Kidney epithelial cell (primary cell): ENCODE measurements at regions not wholly inside any gene's neighbourhood (a gene's known extent, or its start where the extent isn't known, plus 50 kb on each side); places are given as distances from the start of the nearest gene placed in this dataset.

ENCODE experiments used
- DNase-seq: peaks from one replicate; pipeline ENCODE4 v3.0.0-alpha.2; 2010; ENCODE audit warnings: low read depth
- H3K27me3 ChIP-seq: 2 replicates; pipeline ENCODE4 v1.6.0; 2011; ENCODE audit warnings: low read length; ENCODE audit not compliant: control insufficient read depth, insufficient read depth
- H3K36me3 ChIP-seq: 2 replicates; pipeline ENCODE4 v1.5.1; 2011; ENCODE audit warnings: low read length; ENCODE audit not compliant: control insufficient read depth, insufficient read depth
- H3K4me3 ChIP-seq: 2 replicates; pipeline ENCODE4 v1.5.1; 2011; ENCODE audit warnings: low read depth, mild to moderate bottlenecking, control low read depth, low read length
- CTCF ChIP-seq: IDR thresholded peaks from 2 replicates; pipeline ENCODE4 v1.5.1; 2011; ENCODE audit warnings: mild to moderate bottlenecking, moderate library complexity, low read length, control low read depth, inconsistent platforms; ENCODE audit not compliant: insufficient read depth, poor library complexity, severe bottlenecking

- no peak for TF ChIP-seq CTCF
- DNase-seq, result peak; percentile 18
- no peak overlapping the region for H3K4me3 ChIP-seq
- no peaks in the 10 kb centered on the region for H3K27me3 ChIP-seq
- H3K36me3 ChIP-seq, result no peaks in the 10 kb centered on the region
Measured at GRCh38 chr9:94018628-94019027, 63.5 kb upstream of the BARX1 start.

GRCh38 chr9:94017939-94018531, 62.9 kb upstream of the BARX1 start:
- no peak for TF ChIP-seq CTCF
- Histone ChIP-seq H3K4me3 (no peak overlapping the region), H3K36me3 (no peaks in the 10 kb centered on the region), H3K27me3 (no peaks in the 10 kb centered on the region)
- no peak for DNase-seq

GRCh38 chr9:94016744-94017143, 61.6 kb upstream of the BARX1 start:
- H3K36me3 ChIP-seq, result no peaks in the 10 kb centered on the region
- no peak for DNase-seq
- no peak overlapping the region for H3K4me3 ChIP-seq
- H3K27me3 ChIP-seq, result no peaks in the 10 kb centered on the region
- no peak for TF ChIP-seq CTCF

- DNase-seq, result no peak
- no peak for TF ChIP-seq CTCF
- Histone ChIP-seq H3K36me3 (no peaks in the 10 kb centered on the region), H3K27me3 (no peaks in the 10 kb centered on the region), H3K4me3 (no peak overlapping the region)
Measured at GRCh38 chr9:94014920-94015319, 59.8 kb upstream of the BARX1 start.

- H3K36me3 ChIP-seq, result no peaks in the 10 kb centered on the region
- no peak overlapping the region for H3K4me3 ChIP-seq
- no peak for DNase-seq
- H3K27me3 ChIP-seq, result no peaks in the 10 kb centered on the region
- TF ChIP-seq CTCF, result peak; percentile 66
Measured at GRCh38 chr9:94014066-94014654, 59.0 kb upstream of the BARX1 start.

GRCh38 chr9:94010980-94011533, 55.9 kb upstream of the BARX1 start:
- no peaks in the 10 kb centered on the region for H3K36me3 ChIP-seq
- H3K27me3 ChIP-seq, result no peaks in the 10 kb centered on the region
- TF ChIP-seq CTCF, result no peak
- DNase-seq, result no peak
- no peak overlapping the region for H3K4me3 ChIP-seq
